ENCODE measurements at regions not wholly inside any gene's neighbourhood (a gene's known extent, or its start where the extent isn't known, plus 50 kb on each side); places are given as distances from the start of the nearest gene placed in this dataset.
"Not testable (repeated sequence)": the region's sequence is repeated elsewhere in the genome, so short reads cannot be mapped to it uniquely, and the experiment has no call there.

DNA sequence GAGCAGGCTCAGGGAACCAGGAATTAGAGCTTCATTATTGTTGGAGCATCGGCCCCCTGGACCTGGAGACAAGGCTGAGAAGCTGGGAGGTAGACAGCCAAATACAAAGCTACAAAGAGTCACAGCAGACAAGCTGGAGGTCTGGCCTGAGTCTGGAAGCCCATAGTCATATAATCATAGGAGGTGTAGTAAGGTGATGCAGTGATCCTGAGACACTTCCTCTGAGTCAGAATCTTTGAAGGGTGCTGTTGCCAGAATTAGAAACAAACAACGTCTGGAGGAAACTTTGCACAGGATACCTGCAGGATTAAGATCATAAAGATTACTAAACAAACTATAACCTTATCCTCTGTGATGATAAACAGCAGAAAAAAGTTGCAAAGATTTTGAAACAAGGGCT, 213.8 kb downstream of the DSC3 start:
- DNase-seq (ENCODE audit: low spot score), result no peak

DNA sequence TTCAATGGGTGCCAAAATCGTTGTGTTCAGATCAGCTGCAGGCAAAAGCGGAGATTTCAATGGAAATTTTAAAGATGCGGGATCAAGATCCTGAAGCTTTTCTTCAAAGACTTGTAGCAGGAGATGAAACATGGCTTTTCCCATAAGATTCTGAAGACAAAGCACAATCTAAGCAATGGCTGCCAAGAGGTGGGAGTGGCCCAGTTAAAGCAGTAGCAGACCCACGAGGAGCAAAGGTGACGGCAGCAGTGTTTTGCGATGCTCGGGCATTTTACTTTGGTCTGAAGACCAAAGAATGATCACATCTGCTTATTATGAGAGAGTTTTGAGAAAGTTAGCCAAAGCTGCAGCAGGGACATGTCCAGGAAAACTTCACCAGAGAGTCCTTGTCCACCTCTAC, 222.9 kb downstream of the DSC3 start:
- no peak for DNase-seq (ENCODE audit: low spot score)

DNA sequence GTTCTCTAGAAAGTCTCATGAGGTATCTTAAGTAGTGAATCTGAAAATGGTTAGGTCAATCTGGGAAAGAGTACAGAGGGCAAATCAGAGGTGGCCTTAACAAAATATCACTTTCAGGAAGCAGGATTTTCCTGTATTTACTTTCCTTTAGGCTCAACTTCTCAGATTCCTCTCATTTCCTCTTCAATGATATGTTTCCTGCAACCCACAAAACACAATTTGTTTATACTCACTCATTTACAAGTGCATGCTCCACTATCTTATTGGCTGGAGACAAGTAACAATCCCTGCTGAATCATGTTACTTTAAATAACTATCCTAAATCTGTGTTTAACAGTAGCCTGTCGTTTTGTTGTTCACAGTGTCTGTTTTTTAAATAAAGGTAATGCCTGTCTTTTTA, 228.1 kb downstream of the DSC3 start:
- DNase-seq (ENCODE audit: low spot score), result no peak

DNA sequence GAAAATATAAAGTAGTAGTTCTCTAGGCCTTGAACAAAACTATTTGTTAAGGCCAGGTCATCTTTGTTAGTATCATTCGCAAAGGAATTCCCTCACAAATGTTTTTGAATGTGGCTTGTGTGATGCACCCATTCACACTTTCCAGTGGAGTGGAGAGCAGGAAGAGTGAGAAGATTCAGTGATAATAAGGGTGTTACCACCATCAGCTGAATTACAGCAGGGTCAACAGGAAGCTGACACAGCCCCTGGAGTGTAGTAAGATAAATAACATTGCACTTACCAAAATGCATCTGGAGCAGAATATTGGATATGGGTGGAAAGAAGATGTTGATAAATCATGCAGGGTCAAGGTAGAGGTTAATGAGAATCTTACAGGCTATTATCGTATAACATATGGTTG, 231.0 kb downstream of the DSC3 start:
- no peak for DNase-seq (ENCODE audit: low spot score)

DNA sequence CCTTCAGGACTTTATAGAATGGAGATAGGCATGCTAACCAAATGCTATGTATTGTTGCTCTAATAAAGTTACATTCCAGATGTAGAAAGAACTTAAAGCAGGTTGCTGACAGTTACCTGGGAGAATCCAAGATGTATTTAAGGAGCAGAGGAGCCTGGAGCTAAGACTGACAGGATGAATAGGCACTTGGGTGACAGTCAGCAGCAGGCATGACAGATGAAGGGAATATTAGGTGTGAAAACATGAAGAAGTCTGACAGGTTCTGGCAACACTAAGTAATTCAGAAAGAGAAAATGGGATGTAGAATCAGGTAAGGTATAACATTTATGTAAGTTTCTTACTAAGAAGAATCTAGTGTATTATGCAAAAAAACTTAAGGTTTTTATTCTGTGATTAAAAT, 232.0 kb downstream of the DSC3 start:
- no peak for DNase-seq (ENCODE audit: low spot score)

DNA sequence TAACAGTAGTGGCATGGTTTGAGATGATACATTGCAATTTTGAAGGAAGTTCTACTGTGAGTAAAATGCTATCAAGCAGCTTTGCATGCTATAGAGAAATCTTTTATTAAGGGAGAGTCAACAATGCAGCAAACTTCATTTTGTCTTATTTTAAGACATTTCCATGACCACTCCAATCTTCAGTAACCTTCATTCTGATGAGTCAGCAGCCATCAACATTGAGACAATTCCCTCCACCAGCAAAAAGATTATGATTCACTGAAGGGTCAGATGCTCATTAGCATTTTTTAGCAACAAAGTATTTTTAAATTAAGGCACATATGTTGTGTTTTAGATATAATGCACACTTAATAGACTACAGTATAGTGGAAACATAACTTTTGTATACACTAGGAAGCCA, 235.7 kb downstream of the DSC3 start:
- DNase-seq (ENCODE audit: low spot score), result no peak

DNA sequence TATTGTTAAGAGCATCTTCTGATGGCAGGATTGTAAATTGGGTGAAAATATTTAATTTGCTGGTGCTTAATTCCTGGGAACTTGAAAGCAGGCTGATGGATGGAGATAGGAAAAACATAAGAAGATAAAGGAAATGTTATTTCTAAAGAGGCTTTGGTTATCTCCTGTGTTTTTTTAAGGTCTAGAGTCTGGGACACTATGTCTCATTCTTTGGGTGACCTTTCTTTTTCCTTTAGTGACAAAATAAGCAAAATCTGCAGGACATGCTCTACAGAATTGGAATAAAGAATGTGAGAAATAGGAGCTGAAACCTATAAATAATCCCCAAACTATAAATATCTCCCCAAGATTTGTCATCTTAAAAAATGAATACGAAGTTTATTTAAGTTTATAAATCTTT, 241.7 kb downstream of the DSC3 start:
- DNase-seq (ENCODE audit: low spot score), result no peak

DNA sequence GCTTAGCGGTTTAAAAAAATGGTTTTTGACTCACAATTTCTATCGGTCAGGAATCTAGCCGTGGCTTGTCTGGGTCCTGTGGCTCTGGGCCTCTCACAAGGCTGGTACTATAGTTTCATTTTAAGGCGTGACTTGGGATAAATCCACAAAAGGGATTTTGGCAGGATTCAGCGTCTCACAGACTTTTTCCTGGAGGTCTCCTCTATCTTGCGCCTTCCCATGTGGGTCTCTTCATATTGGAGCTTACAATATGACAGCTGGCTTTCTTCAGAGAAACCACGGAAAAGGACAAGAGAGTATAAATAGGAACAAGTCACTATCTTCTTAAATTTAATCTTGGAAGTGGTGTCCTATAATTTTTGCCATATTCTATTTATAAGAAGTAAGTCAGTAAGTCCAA, 250.5 kb downstream of the DSC3 start:
- DNase-seq (ENCODE audit: low spot score), result no peak

DNA sequence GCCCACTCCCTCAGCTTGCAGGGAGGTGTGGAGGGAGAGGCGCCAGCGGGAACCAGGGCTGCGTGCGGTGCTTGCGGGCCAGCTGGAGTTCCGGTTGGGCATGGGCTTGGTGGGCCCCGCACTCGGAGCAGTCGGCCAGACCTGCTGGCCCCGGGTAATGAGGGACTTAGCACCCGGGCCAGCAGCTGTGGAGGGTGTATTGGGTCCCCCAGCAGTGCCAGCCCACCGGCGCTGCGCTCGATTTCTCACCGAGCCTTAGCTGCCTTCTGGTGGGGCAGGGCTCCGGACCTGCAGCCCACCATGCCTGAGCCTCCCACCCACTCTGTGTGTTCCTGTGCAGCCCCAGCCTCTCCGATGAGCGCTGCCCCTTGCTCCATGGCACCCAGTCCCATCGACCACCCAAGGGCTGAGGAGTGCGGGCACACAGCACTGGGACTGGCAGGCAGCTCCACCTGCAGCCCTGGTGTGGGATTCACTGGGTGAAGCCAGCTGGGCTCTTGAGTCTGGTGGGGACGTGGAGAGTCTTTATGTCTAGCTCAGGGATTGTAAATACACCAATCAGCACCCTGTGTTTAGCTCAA, 254.0 kb downstream of the DSC3 start:
- DNase-seq (ENCODE audit: low spot score), result not testable (repeated sequence)

DNA sequence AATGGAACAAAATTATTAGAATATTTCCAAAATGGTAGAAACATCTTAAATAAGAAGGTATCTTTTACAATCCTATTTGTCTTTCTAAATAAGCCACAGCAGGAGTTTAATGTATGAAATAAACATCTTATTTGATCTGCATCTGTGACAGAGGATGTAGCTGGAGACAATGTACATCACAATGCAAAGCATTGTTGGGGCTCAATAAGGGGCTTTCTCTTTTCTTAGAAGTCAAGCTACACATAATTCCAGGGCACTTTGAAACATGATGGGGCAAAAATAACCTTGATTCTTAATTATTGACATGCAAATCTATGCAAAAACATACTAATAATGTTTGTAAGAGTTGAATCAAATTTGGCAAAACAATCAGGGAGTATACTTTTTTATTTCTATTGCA, 255.1 kb downstream of the DSC3 start:
- DNase-seq (ENCODE audit: low spot score), result no peak

DNA sequence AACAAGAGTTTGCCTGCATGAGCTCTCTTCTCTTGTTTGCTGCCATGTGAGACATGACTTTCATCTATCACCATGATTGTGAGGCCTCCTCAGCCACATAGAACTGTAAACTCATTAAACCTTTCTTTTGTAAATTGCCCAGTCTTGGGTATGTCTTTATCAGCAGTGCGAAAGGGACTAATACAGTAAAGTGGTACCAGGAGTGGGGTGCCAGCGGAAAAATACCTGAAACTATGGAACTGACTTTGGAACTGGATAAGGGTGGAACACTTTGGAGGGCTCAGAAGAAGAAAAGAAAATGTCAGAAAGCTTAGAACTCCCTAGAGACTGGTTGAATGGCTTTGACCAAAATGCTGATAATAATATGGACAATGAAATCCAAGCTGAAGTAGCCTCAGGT, 260.9 kb downstream of the DSC3 start:
- no peak for DNase-seq (ENCODE audit: low spot score)

DNA sequence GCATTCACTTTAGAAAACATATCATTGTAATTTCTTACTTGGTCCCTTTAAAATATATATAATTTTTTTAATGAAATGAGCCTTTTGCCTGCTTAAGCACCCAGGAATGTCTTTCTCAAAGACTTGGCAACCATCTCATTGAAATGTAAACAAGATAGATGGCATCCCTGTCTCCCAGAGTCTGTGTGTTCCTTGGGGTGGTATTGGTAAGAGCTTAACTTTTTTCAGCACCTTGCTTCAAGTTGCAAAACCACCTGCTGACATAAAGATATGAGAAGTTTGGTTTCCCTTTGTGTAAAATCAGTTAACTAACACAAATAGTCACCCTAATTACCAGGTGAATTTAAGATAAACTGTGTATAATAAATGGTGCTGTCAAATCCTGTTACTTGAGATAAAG, 266.9 kb downstream of the DSC3 start:
- no peak for DNase-seq (ENCODE audit: low spot score)

DNA sequence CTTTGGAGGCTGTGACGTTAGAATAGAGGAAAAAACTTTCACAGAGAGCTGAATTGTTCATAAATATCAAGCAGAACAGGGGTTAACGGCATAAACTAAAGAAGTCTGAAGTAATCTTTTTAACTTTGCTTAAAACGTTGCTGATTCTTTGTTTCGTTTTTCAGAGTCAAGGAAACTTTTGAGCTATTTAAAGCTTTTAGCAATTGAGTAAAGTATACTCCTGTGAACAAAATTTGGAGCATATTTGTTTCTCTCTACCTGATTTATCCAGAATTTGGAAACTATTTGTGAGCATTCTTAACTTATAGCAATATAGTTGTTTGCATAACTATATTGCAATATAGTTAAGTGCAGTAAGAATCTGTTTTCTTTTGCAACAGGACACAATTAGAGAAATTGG, 270.4 kb downstream of the DSC3 start:
- DNase-seq (ENCODE audit: low spot score), result not testable (repeated sequence)

DNA sequence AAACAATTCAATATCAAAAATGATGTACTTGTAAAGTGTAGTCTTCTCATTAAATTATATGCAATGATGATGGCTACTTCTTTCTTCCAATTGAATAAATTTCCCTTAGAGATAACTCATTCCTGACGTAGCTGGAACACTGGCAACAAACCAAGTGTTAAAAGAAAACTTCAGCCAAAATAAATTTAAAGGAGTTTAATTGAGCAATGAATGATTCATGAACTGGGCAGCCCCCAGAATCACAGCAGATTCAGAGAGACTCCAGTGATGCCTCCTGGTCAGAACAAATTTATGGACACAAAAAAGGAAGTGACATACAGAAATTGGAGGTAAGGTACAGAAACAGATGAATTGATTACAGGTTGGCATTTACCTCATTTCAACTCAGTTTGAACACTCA, 276.5 kb downstream of the DSC3 start:
- no peak for DNase-seq (ENCODE audit: low spot score)

DNA sequence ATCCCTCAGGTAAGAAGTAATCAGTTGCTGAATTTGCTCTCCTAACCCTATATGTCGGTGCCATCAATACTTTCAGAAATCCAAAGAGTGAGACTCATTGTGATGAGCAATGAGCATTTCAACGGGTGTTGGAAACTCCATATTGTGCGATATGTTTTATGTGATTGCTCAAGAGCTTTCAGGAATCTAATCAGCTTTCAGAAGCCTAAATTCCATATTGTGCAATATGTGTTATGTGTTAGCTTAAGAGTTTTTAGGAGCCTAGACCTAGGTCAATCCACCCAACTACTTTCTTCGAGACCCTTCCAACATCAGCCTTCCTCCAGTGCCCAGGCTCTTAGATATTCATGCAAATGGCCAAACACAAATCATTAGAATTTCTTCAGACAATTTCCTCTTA, 277.3 kb downstream of the DSC3 start:
- no peak for DNase-seq (ENCODE audit: low spot score)

DNA sequence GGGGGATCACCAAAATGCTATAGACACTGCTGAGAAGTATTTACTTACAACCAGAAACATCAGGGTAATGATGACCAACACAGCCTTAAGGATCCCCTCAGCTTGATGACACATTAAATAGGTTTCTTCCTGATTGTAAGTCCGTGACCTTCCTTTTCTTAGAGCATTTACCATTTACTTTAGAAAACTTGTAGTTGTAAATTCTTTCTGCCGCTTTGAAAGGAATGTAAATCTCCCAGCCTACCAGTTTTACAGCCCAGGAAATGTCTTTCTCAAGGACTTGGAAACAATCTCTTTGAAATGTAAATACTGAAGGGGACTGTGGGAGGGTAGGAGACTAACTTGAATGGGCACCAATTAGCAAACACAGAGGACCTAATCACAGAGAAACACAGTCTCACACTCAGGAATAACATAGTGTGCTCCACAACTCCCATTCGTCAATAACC, 278.6 kb downstream of the DSC3 start:
- DNase-seq (ENCODE audit: low spot score), result no peak

DNA sequence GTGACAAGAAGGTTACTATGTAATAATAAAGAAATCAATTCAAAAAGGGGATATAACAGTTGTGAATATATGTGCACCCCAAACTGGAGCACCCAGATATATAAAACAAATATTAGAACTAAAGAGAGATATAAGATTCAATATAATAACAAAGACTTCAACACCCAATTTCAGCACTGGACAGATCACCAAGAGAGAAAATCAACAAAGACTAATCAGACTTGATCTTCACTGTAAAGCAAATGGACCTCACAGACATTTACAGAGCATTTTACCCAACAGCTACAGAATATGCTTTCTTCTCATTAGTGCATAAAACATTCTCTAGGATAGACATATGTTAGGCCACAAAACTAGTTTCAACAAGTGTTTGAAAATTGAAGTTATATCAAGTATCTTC, 287.7 kb downstream of the DSC3 start:
- DNase-seq (ENCODE audit: low spot score), result no peak

DNA sequence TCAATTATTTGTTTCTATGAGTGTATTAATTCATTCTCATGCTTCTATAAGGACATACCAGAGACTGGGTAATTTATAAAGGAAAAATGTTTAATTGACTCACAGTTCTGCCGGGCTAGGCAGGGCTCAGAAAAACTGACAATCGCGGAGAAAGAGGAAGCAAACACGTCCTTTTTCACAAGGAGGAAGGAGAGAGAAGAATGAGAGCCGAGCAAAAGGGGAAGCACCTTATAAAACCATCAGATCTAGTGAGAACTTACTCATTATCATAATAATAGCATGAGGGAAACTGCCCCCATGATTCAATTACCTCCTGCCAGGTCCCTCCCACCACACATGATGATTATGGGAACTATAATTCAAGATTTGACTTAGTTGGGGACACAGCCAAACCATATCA, 294.0 kb downstream of the DSC3 start:
- DNase-seq (ENCODE audit: low spot score), result no peak

DNA sequence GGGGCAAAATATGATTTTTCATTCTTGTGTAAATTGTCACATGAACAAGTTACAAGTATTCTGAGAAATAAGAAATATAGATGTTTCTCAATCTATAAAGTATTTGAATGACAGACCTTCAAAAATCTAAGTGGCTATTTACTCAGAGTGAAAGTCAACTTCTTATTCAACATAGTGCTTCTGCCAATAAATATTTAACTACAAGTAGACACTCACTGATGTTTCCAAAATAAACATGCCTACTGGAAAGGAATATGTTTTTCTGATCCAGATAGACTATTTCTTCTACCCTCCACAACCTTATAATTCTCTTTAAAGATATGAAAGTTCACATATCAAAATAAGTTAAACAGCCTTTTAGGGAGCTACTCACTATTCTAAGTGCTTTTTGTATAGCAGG, 296.3 kb downstream of the DSC3 start:
- DNase-seq (ENCODE audit: low spot score), result no peak

DNA sequence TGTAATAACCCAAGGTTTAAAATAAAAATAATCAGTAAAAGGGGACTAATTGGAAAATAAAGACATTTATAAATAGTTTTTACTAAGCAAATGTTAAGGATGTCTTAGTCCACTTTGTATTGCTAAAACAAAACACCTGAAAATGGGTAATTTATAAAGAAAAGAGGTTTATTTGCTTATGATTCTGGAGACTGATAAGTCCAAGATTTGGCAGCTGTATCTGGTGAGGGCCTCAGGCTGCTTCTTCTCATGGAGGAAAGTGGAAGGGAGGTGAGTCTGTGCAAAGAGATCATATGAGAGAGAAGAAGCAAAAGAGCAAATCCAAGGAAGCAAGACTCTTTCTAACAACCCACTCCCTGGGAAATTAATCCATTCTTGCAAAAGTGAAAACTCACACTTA, 299.5 kb downstream of the DSC3 start:
- DNase-seq (ENCODE audit: low spot score), result no peak

DNA sequence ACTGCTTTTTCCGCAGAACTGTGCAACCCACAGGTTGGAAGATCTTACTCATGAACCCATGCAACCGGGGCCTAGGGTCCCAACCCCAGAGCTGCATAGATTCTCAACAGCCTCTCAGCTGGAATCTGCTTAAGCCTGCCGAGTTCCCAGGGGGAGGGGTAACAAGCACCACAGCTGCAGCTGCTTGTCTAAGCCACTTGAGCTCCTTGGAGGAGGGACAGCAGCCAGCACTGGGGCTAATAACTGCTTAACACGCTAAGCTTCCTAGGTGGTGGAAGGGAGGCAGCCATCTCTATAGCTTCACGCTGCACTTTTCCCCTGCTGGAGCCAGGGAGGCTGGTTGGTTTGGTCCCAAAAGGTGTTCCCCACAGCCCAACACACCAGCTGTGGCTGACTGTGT, 311.6 kb downstream of the DSC3 start:
- DNase-seq (ENCODE audit: low spot score), result no peak

DNA sequence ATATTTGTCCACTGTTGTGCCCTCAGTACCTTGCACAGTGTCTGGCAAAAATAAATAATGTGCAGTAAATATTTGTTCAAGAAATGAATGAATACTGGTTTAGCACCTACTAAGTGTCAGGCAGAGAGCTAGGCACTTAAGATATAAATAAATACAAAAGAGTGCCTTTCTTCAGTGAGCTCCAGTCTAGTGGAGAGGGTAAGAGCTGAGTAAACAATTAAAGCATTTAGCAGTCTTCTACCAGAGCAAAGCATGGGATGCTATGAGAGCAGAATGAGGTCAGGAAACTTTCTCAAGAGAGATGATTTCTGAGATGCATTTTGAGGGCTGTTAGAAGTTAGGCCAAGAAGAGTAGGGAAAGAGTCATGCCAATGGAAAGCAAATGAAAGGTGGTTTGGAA, 314.7 kb downstream of the DSC3 start:
- DNase-seq (ENCODE audit: low spot score), result no peak

DNA sequence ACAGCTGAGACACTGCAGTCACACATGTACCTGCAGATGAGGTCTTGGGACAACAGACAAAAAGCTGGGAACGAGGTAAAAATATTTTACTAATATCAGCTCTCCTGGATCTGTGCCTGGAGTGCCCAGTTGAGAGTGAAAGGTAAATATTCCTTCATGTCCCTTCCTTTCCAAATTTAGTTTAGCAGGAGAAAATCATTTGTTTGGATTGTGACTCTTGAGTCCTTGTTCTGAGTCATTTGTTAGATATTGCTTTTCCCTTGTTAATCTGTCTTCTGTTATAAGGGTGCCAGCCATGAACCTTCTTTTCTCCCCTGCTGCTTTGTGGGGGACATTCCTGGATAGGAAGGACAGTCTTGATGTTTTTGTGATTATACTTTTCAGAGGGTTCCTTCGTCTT, 329.2 kb downstream of the DSC3 start:
- DNase-seq (ENCODE audit: low spot score), result no peak

DNA sequence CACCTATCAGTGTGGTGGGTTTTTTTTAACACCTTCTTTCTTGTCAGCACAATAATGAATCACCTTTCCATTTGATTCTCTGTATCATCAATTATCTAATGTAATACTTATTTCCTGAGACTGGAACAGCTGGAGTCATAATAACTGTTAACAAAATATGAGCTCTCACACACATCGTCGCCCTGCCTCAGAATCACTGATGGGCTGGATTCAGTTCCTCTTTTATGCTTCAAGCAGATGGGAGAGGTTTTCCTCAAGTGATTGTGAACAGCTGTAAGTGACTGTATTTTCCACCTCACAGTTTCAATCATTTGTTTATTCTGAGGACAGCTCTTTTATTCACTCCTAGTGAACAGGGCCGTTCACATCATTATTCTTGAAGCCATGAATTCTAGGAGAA, 330.2 kb downstream of the DSC3 start:
- DNase-seq (ENCODE audit: low spot score), result no peak

DNA sequence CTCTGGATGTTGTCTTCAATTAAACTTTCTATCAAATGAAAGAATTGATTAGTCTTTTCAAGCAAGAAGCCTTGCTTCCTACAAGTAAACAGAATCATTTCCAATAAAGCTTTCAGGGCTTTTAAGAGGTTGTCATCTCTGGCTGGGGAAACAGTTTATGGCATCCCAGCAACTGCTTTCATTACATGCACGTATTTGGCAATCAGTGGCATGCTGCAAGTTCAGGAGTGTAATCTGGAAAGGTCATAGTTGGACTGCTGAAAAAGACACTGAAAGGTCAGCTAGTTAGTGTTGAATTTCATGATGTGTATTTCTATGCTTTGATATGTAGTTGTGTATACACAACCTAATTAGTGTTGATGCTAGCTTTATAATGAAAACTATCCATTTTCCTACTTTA, 332.9 kb downstream of the DSC3 start:
- no peak for DNase-seq (ENCODE audit: low spot score)
